Activated CD4-positive, alpha-beta T cell treated with anti-CD3 and anti-CD28 coated beads, Interleukin-2, amount 50 U/mL, for 16 hours (primary cell): ENCODE measurements at regions not wholly inside any gene's neighbourhood (a gene's known extent, or its start where the extent isn't known, plus 50 kb on each side); places are given as distances from the start of the nearest gene placed in this dataset.

Experiments used
- DNase-seq: peaks from one replicate; pipeline ENCODE4 v3.0.0-alpha.2; 2020

DNA sequence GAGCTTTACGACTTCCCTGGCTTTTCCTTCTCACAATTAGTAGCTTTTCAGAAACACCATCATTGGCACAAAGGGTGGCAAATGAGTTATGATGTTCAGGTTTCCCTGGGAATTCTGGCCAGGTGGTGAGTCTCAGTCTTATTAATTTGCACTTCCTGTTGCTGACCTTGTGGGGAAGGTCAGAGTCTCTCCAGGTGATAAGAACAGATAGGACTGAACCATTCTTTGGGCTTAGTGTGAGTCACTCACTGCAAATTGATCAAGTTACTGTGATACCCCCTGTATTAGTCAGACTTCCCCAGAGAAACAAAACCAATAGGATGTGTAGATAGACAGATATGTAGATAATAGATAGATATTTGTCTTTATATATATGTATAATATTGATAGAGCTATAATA lies 53.8 kb upstream of the RANBP3L start:
- no peak for DNase-seq

DNA sequence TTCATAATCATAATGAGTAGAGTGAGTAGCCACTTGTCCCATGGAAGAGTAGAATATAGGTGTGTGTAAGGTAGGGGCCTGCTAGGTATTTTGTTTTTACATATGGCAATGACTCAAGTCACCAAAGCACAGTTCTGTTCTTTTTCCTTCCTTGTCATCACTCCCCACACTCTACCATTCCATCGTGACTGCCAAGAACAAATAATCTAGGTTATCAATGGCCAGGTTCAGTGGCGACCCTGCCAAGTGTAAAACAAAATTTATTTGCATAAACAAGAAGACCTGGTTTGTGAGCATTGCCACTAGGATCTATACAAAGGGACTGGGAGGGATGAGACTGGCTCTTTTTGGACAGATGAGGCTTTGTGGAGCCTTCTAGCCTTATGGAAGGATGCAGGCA lies 55.2 kb upstream of the RANBP3L start:
- no peak for DNase-seq

DNA sequence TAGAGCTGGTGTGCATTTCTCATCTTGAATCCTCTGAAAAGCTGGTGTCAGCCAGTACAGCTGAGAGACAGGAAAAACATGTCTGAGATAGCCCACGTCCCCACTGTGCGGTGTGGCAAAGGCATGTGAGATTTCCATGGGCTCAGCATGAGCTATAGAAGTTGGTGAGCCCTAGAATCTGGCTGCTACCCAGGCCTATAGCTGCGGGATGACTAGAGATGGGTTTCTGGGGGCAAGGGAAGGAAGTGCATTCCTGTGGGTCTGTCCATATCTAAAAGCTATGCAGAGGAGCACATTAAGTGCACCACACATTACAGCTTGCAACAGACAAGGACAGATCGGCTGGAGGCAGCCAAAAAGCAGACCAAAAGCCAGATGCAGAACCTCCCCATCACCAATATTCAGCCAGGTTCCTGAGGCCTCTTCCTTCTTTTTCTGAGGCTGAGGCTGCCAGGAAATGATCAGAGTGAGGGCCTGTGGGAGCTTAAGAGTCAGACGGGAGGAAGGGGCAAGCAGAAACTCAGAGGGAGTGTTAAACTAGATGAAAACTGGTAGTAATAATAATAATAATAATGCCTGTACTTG lies 55.8 kb upstream of the RANBP3L start:
- no peak for DNase-seq

DNA sequence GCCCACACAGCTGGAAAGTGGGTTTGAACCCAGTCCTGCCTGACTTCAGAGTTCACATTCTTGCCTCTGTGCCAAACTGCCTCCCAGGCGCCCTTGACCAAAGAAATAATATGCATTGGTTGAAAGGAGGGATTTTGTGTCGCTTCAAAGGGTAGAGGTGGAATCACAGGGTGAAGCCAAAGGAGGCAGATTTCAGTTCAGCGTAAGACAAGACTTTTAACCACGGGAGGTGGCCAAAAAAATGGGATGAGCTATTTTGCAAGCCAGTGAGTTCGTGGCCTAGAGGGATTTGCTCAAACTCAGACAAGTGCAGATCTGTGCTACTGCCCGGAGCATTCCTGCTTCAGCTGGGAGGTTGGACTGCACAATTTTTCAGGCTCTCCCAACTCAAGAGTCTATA lies 57.6 kb upstream of the RANBP3L start:
- no peak for DNase-seq

DNA sequence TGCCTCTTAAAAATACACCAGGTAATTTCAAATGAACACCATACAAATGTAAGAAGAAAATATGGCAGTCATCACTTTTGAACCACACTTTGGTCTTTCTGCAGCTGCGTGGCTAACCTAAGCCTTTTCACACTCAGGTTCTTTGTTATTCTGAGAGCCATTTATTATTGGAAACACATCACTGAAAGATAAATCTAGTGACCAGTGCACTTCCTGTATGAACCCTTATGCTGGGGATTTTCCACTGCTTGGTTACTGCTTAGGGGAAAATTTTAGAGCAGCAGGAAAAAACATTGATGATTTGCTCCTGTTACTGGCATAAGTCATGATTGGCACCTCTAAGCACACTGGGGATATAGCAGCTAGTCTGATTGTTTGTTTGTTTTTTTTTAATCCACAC lies 58.6 kb upstream of the RANBP3L start:
- DNase-seq: no peak

DNA sequence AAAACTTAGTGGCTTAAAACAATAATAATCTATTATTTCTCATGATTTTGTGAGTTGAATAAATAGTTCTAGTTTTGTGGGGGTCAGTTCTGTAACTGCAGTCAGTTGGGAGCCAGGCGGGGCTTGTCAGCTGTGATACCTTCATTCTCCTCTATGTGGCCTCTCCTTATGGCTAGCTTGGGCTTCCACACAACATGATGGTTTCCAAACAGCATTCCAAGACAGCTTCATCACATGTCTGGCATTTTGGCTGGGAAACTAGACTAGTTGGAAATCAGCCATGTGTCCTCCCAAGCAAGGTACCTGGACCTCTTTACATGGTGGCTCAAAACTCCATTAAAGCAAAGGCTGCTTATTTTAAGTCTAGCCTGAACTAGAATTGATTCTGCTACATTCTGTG lies 61.4 kb upstream of the RANBP3L start:
- no peak for DNase-seq

DNA sequence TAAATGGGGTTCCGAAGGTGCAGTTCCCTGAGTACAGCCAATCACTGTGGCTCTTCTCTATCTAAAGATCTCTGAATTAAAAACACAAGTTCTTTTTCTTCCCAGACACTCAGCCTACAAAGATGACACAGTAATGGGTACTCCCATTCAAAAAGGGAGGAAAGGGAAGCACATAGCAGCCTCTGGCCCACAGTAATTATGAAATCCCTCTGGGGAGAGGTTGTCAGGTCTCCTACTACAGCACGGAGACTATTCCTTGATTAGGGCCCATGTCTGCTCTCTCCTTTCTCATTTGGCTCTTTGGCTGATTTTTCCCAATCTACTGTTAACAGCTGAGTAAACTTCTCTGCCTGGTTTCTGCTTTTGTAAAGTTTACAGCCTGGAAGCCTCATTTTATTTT lies 62.0 kb upstream of the RANBP3L start:
- DNase-seq: no peak

DNA sequence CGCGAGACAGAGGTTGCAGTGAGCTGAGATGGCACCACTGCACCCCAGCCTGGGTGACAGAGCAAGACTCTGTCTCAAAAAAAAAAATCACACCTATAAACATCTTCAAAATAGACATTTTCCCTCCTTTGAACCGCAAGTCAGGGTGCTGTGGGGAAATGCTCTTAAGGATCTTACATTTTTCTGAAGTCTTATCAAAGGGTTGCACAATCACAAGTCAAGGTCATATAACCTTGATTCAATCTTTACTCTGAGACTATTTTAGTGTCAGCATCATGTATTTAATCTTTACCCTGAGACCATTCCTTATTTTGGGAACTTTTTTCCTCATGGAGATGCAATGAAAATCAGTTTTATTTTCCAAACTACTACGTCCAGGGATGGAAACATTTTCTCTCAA lies 62.8 kb upstream of the RANBP3L start:
- no peak for DNase-seq

DNA sequence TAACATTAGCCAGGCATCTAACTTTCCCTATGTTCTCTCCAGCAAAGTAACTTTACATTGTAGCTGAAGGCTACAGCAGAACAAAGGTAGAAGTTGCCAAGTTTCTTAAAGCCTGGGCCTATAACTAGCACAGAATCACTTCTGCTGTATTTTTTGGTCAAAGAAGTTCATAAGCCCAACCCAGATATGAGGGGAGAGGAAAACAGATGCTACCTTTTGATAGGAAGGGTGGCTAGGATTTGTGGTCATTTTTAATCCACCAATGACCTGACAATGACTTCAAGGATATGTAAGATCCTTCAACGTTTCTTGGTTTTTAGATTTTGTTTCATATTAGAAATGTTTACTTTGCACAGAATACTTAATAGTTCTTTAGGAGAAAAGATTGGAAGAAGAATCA lies 64.2 kb upstream of the RANBP3L start:
- no peak for DNase-seq

DNA sequence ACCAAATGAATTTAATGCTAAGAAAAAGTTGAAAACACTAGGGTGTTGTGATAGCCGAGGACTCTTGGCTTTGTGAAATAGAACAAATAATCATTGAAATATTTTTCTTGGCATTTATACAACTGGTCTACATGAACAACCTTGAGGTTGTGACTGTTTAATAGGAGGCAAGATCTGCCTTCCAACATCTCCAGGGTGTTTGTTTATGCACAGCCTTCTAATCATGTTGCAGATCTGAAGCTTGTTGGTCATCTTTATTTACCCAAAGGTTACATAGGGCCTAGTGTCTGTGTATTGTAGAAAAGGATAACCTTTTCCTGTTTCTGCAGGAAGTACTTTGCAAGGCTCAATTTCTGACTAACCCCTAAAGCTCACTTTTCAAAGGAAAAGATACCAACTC lies 65.2 kb upstream of the RANBP3L start:
- no peak for DNase-seq

DNA sequence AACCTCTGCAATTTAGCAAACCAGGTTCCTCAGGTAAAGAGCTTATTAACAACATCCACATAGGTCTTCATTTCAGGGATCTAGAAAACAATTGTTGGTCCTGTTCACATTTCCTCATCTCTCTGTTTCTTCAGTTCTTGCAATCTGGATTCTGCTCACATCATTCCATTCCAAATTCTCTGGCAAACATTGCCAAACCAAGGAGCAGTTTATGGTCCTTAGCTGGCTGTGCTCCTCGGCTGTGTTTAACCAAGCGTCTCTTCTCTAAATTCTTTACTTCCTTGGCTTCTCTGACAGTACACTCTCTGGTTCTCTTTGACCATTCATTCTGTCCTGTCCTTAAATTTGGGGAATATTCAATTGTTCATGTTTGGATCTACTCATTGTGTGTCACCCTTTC lies 65.8 kb upstream of the RANBP3L start:
- no peak for DNase-seq

DNA sequence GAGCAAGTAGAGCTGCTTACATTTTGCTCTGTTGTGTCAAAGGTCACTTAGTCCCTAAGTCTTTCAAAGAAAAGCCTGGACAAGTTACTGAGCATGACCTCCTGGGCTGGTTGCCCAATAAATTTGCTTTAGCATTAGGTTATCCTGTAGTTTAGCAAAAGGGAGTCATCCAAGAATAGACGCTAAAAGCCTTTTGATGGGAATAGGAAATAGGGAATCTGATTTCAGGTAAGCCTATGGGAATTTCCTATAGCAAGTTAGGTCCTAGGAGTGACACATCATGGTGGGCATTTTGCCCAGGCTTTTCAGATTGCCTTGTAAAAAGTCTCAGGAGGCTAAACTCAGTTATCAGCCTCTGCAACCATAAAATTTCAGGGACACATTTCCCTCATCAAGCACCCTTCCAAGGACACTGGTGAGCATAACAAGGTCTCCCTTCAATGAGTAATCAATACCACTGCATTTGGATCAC lies 67.6 kb upstream of the RANBP3L start:
- no peak for DNase-seq

DNA sequence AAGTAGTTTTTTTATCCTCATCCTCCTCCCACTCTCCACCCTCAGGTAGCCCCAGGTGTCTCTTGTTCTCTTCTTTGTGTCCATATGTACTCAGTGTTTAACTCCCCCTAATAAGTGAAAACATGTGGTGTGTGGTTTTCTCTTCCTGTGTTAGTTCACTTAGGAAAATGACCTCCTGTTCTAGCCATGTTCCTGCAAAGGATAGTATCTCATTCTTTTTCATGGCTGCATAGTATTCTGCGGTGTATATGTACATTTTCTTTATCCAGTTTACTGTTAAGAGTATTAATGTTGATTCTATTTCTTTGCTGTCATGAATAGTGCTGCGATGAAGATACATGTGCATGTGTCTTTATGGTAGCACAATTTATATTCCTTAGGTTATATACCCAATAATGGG lies 68.4 kb upstream of the RANBP3L start:
- DNase-seq: no peak

DNA sequence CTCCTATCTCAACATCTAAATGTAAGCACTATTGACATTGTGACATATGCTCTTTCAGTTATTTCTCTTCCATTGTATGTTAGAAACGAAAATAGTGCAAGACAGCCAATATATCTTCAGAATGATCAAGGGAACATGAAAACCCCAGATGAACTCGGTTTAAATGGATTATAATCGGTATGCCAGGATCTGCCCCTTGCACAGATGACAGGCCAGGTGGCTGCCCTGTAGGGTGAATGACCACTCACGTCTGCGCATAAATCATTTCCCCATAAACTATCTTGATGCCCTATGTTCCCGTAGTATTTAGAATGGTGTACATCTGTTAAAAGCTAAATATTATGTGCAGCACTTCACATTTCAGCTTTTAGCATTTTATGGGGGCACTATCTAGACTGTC lies 69.7 kb upstream of the RANBP3L start:
- no peak for DNase-seq

DNA sequence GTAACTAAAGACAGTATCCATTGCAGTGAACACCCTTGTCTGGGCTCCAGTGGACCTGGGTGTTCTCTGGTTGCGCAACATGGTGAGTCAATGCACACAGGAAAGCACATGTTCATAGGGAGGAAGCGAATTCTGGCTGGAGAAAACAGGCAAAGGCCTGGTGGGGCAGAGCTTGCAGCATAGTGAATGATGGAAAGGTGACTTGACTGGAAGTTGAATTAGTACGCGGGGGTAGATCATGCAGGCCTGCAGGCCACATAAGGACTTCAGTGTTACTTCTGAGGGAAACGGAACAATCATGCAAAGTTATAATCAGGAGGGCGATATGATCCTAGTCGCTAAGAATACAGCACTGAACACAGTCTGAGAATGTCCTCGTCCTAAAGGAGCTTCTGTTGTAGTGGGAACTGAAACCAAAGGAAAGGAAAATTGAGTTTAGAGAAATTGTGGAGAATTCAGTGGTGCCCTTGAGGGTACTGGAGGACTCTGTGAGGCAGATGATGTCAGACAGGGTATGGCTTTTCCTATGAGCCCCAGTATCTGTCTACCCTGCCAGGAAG lies 71.9 kb upstream of the RANBP3L start:
- no peak for DNase-seq

DNA sequence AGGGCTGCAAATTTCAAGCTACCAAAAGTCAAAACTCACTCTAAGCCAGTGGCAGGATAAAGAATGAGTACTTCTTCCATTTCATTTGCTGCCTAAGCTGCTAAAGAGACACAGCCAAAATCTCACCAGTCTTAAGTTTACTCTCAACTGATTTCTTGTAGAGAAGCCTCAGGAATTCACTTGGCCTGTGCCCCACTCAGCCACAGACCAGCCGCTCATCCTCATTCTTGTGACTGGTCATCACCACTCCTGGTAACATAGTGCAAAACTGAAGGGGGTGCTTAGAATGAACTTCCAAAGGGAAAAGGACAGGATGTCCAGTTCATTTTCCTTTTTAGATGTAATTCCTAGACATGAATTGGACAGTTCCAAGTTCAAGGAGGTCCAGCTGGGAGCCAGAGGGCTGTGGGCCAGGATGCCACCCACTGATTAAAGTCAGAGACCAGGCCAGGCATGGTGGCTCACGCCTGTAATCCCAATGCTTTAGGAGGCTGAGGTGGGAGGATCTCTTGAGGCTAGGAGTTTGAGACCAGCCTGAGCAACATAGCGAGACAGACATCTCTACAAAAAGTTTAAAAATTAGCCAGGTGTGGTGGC lies 72.7 kb upstream of the RANBP3L start:
- DNase-seq: no peak

DNA sequence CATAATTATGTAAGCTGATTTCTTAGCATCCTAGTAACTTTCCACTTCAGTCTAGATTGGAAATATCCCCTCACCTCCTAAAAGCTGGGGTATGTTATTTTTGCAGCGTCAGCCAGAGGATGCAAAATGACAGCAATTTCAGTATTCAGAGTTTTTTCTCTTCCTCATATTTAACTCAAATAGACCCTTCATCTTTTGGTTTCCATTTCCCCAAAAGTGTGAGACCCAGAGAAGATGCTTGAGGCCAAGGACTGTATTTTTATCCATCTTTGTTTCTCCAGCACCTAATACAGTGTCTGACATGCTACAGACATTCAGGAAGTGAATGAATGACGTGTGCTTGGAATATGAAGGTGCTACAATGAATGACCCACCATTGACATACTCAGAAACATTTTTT lies 75.5 kb upstream of the RANBP3L start:
- DNase-seq: no peak

DNA sequence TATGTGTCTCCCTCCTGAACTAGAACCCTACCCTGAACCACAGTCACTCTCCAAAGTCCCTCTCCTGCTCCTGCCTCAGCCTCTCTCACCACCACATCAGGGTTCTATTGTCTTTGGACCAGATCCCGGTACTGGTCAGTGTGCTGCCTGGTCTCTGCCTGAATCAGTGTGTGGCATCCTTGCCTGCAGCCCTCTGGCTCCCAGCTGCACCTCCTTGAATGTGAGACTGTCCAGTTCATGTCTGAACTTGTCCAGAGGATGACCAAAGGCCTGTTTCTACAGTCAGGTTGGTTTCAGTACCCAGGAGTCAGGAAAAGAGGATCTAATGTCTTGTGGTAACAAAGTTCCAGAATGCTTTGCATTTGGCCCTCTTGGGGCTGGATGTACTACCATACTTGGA lies 76.8 kb upstream of the RANBP3L start:
- DNase-seq: no peak

DNA sequence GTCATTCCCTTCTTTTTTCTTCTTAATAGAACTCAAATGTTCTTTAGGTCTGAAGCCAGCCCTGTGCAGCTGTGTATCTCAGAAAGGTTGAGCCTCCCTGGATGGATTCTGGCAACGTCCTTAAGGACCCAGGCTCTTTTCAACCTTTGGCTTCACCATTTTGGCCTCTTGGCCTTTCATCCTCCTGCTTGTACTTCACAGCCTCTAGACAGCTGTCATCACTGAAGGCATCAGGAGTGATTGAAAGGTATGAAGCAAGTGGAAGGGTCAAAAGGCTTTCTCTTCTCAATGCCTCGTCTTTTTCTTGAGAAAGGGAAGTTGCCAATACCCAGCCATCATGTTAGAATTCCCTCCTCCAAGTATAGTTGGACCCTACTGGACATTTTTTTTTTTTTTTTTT lies 81.2 kb upstream of the RANBP3L start:
- DNase-seq: no peak

DNA sequence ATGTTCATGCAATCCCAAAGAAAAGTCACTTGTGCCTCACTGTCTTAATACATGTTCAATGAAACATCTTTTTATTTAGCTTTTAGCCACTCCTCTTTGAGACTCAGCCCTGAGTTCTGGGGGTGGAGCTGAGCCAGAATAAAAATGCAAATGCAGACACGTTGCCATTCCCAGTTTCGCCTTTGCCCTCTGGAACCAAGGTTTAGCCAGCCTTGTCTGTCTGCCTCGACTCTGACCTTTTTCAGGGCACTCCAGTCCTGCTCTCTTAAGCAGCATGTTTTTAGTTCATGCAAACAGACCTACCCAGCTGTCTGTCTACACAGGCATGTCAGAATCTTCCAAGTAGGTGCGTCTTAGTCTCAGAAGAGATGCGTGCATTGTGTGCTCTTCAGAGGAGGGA lies 82.2 kb upstream of the RANBP3L start:
- no peak for DNase-seq

DNA sequence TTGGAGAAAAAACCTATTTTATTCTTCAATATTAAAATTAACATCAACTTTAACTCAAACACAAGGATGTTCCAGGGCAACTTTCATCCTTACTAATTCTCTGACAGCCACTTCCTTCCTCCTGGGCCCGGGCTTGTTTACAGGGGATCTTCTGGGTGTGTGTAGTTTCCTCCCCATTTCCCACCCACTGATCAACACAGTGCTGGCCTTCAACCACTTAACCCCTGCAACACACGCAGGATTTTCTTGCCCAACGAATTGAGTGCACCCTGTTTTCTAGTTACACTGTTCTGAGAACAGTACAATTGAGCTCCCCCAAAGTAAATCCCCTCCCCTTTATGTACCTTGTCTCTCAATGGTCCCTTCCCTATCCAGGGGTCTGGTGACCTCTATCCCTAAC lies 83.1 kb upstream of the RANBP3L start:
- DNase-seq: no peak

DNA sequence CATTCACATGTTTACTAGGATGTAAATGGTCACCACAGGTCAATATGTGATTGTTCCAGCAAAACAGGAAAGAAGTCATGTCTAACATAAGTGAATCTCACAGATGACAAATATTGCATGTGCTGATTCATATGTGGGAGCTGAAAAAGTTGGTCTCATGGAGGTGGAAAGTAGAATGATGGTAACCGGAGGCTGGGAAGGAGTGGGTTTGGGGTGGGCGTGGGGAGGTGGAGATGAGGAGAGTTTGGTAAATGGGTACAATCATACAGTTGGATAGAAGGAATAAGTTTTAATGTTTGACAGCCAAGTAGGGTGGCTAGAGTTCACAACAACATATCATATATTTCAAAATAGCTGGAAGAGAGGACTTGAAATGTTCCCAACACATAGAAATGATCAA lies 83.8 kb upstream of the RANBP3L start:
- no peak for DNase-seq

DNA sequence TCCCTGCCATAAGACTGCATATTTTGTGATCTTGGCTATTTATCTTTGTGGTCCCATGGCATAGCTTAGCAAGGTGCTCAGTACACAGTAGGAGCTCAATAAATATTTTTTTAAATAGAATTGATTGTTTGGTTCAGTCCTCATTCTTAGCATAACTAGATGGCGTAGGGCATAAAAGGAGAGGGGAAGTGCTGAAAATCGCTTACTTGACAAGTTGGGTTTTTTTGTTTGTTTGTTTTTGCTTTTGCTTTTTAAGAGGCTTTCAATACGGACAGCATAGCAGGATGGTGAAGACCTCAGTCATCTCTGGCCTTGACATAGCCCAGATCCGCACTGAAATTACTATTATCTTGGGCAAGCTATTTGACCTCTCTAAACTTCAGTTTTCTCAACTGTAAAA lies 86.6 kb upstream of the RANBP3L start:
- DNase-seq: no peak

DNA sequence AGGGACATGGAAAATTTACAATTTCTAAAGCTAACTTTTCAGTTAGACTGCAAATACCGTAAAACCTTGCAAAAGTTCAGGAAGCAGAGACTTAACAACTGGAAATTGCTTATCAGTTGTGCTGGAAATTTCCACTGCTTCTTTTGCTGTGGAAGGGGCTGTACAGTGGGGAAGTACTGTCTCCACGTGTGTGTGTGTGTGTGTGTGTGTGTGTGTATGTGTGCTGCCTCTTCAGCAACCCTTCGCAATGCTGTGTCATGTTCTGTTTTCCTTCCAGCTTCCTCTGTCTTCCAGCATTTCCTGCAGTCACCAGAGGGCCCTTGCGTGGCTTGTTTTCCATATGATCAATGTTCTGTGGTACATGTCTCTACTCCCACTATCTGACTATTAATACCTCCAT lies 87.5 kb upstream of the RANBP3L start:
- no peak for DNase-seq

DNA sequence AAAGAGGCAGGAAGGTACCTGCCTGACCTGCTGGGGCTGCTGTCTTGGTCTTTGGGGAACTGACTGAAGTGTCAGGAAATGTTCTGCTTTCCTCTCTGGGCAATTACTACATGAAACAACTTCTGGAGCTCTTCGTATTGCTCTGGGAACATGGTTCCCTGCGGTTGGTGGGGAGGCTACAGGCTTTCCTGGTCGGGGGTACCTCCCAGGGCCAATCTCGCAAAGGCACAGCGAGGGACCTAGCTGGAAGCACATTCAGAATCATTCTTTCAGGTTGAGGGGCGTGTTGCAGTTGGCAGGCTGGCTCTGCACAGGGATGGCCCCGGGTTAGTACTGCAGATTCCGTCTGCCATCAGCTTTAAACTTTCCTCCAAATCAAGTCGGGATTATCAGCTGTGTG lies 88.9 kb upstream of the RANBP3L start:
- no peak for DNase-seq
